ENCODE measurements at regions not wholly inside any gene's neighbourhood (a gene's known extent, or its start where the extent isn't known, plus 50 kb on each side); places are given as distances from the start of the nearest gene placed in this dataset.

DNA sequence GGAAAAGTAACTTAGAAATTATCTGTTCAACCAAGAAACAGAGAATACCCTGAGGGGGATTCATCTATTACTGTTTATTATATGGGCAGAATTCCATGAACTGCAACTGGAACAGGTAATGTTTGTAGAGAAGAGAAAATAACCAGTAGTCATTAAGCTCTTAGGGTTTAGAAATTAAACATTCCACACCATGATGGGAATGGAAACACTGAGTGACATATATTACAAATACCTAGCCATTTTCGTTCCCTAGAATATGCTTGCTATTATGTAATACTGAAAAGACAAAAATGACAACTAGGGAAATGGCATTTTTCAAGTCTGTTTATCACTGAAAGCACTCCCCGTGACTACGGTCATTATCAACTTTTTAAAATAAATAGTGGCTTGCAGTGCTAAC is 1007.4 kb downstream of the GATA3 start:
- Histone ChIP-seq H3K4me3 (no peak overlapping the region), H3K27ac (no peak overlapping the region), H3K27me3 (peaks cover 0 to 5% of the 10 kb centered on the region in 2 donors), H3K4me1 (no peaks in the 10 kb centered on the region), H3K36me3 (no peaks in the 10 kb centered on the region), H3K9me3 (no peaks in the 10 kb centered on the region)
- TF ChIP-seq, protein P1, sequence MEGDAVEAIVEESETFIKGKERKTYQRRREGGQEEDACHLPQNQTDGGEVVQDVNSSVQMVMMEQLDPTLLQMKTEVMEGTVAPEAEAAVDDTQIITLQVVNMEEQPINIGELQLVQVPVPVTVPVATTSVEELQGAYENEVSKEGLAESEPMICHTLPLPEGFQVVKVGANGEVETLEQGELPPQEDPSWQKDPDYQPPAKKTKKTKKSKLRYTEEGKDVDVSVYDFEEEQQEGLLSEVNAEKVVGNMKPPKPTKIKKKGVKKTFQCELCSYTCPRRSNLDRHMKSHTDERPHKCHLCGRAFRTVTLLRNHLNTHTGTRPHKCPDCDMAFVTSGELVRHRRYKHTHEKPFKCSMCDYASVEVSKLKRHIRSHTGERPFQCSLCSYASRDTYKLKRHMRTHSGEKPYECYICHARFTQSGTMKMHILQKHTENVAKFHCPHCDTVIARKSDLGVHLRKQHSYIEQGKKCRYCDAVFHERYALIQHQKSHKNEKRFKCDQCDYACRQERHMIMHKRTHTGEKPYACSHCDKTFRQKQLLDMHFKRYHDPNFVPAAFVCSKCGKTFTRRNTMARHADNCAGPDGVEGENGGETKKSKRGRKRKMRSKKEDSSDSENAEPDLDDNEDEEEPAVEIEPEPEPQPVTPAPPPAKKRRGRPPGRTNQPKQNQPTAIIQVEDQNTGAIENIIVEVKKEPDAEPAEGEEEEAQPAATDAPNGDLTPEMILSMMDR (IDR thresholded peaks at IDR 0.05) = no peak
- DNase-seq (no peak), ATAC-seq (no peak)
- intact Hi-C loops (cut with DNase I) = no loop called here

DNA sequence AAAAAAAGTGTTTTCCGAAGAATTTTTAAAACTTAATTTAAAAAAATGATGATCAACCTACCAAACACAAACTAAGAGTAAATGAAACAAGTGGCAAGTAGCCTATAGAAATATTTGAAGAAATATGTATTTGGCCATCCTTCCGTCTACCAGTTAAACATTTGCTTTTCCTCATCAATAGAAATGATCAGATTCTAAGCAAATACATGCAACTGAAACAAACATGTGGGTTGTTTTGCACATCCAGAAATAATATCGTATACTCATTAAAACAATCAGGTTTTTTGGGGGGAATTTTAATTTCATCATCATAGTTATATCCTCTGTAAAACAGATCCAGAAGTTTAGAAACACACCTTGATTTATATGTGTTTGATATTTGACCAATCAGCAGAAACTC is 1011.7 kb downstream of the GATA3 start:
- no peaks in the 10 kb centered on the region for H3K4me1 ChIP-seq
- no peak overlapping the region for H3K27ac ChIP-seq
- DNase-seq (no peak), ATAC-seq (no peak)
- peaks cover 0 to 5% of the 10 kb centered on the region in 2 donors for H3K27me3 ChIP-seq
- H3K36me3 ChIP-seq = no peaks in the 10 kb centered on the region
- no peak overlapping the region for H3K4me3 ChIP-seq
- TF ChIP-seq, protein P1 (IDR thresholded peaks at IDR 0.05) = no peak
- H3K9me3 ChIP-seq = no peaks in the 10 kb centered on the region
- intact Hi-C loops (cut with DNase I) = no loop called here

DNA sequence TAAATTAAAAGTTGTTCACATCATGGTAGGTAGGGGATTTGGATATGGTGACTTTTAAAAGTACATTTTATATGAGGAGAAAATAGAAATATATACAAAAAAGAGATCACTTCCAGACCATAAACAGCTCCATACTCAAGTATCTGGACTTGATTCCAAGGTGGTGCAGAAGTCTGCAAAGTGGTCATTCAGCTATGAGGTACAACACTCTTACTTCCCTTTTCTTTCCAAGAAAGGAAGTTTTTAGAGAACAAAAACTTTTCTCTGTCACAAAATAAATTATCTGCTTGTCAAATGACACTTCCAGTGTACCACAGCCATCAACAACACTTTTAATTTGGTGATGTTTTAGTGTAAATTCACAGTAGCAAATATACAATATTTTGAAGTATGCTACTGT is 1013.5 kb downstream of the GATA3 start:
- no peak for ATAC-seq
- TF ChIP-seq, protein P1 (IDR thresholded peaks at IDR 0.05) = no peak
- no peaks in the 10 kb centered on the region for H3K36me3 ChIP-seq
- no peaks in the 10 kb centered on the region for H3K4me1 ChIP-seq
- H3K9me3 ChIP-seq = no peaks in the 10 kb centered on the region
- H3K27me3 ChIP-seq = peaks cover 0 to 5% of the 10 kb centered on the region in 2 donors
- no peak overlapping the region for H3K4me3 ChIP-seq
- no peak for DNase-seq
- intact Hi-C loops (cut with DNase I) = no loop called here
- H3K27ac ChIP-seq = no peak overlapping the region

DNA sequence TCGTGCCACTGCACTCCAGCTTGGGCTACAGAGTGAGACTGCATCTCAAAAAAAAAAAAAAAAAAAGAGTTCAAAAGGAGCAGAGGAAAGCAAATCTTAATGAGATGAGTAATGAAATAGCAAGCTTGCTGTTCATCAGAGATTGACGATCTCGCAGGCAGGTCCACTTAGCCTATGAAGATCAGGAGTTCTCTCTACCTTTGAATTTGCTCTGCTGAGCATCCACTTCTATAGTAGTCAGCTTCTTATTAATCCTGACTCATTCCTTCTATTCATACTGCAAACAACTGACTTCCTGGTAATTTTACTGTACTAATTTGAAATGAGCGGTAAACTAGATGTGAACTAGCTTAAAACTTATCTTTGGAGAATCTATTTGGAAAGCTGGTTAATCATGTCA is 1014.6 kb downstream of the GATA3 start:
- ATAC-seq = no peak
- Histone ChIP-seq H3K27ac (no peak overlapping the region), H3K4me3 (no peak overlapping the region), H3K27me3 (peaks cover 0 to 5% of the 10 kb centered on the region in 2 donors), H3K9me3 (no peaks in the 10 kb centered on the region), H3K36me3 (no peaks in the 10 kb centered on the region), H3K4me1 (no peaks in the 10 kb centered on the region)
- DNase-seq = no peak
- intact Hi-C loops (cut with DNase I) = no loop called here
- TF ChIP-seq, protein P1 (IDR thresholded peaks at IDR 0.05) = no peak

DNA sequence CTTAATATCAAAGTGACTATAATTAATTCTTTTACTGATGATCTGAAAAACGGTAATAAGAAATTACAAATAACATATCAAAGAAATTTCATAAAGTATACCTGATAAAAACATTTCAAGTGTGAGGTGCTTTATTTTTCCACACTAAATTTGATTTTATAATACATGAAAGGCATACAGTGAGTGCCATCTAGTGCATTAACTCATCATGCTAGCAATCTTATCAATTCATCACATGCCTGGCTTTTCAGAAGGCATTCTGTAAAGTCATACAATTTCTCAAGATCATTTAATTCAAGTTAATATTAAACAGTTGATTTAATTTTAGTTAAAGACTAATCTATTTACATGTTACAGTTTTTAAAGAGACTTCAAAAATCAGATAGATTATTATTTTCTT is 1020.9 kb downstream of the GATA3 start:
- H3K36me3 ChIP-seq = no peaks in the 10 kb centered on the region
- intact Hi-C loops (cut with DNase I) = no loop called here
- no peak overlapping the region for H3K4me3 ChIP-seq
- no peak overlapping the region for H3K27ac ChIP-seq
- TF ChIP-seq, protein P1 (IDR thresholded peaks at IDR 0.05) = no peak
- no peaks in the 10 kb centered on the region for H3K9me3 ChIP-seq
- no peaks in the 10 kb centered on the region for H3K27me3 ChIP-seq
- no peak for DNase-seq
- no peak for ATAC-seq
- H3K4me1 ChIP-seq = no peaks in the 10 kb centered on the region
